ENCODE measurements at regions not wholly inside any gene's neighbourhood (a gene's known extent, or its start where the extent isn't known, plus 50 kb on each side); places are given as distances from the start of the nearest gene placed in this dataset.

- TF ChIP-seq CTCF (IDR thresholded peaks at IDR 0.05) = no peak
- no peak for TF ChIP-seq POLR2A (IDR thresholded peaks at IDR 0.05)
Observed at GRCh38 chr13:71306821-71307220, 560.2 kb downstream of the DACH1 start.
